HL-60 (cell line): ENCODE measurements at regions not wholly inside any gene's neighbourhood (a gene's known extent, or its start where the extent isn't known, plus 50 kb on each side); places are given as distances from the start of the nearest gene placed in this dataset.

Experiments used
- DNase-seq, 2 experiments: peaks; one replicate each; pipeline ENCODE4 v3.0.0-alpha.2; 2010 to 2020; ENCODE audit warnings: low read depth in 1 of 2, low spot score in 1 of 2
- H3K27ac ChIP-seq: fragments of 250-450 bp; sonication (Bioruptor Pico); replicated peaks from 2 replicates; pipeline ENCODE4 v1.5.1; 2020; ENCODE audit warnings: mild to moderate bottlenecking, moderate library complexity
- H3K27me3 ChIP-seq: fragments of 250-450 bp; sonication (Bioruptor Pico); 2 replicates; pipeline ENCODE4 v1.5.1; 2021; ENCODE audit warnings: mild to moderate bottlenecking, moderate library complexity; ENCODE audit not compliant: insufficient read depth, poor library complexity, severe bottlenecking
- H3K4me3 ChIP-seq: replicated peaks from 2 replicates; pipeline ENCODE4 v1.5.1; 2011; ENCODE audit warnings: mild to moderate bottlenecking, control low read depth, low read length; ENCODE audit not compliant: insufficient read depth
- CTCF ChIP-seq: IDR thresholded peaks from one replicate; pipeline ENCODE4 v1.5.1; 2011; ENCODE audit warnings: low read length, control low read depth, inconsistent platforms; ENCODE audit not compliant: insufficient read depth
- GABPA ChIP-seq: IDR thresholded peaks from 2 replicates; pipeline ENCODE4 v1.6.1; 2012; ENCODE audit warnings: low read depth
- POLR2AphosphoS5 ChIP-seq: IDR thresholded peaks from 2 replicates; pipeline ENCODE4 v1.6.1; 2012; ENCODE audit warnings: low read depth
- REST ChIP-seq: IDR thresholded peaks from 2 replicates; pipeline ENCODE4 v1.6.1; 2012; ENCODE audit warnings: low read depth; ENCODE audit not compliant: insufficient replicate concordance
- SPI1 ChIP-seq: IDR thresholded peaks from 2 replicates; pipeline ENCODE4 v1.6.1; 2012; ENCODE audit warnings: low read depth, mild to moderate bottlenecking, borderline replicate concordance

- no peak for DNase-seq
- H3K27me3 ChIP-seq = no peaks in the 10 kb centered on the region
- no peak overlapping the region for H3K27ac ChIP-seq
- no peak overlapping the region for H3K4me3 ChIP-seq
- TF ChIP-seq POLR2AphosphoS5 (no peak), GABPA (no peak), REST (no peak), SPI1 (no peak), CTCF (no peak)
These were observed 1024.9 kb downstream of the REEP3 start for GRCh38 chr10:64546073-64546472.

GRCh38 chr10:64547168-64547567 lies 1026.0 kb downstream of the REEP3 start:
- Histone ChIP-seq H3K27ac (no peak overlapping the region), H3K4me3 (no peak overlapping the region), H3K27me3 (no peaks in the 10 kb centered on the region)
- no peak for TF ChIP-seq POLR2AphosphoS5
- TF ChIP-seq REST = no peak
- TF ChIP-seq CTCF = no peak
- TF ChIP-seq GABPA = no peak
- no peak for TF ChIP-seq SPI1
- DNase-seq = no peak

GRCh38 chr10:64555666-64556065 lies 1034.5 kb downstream of the REEP3 start:
- H3K27me3 ChIP-seq = no peaks in the 10 kb centered on the region
- H3K4me3 ChIP-seq = no peak overlapping the region
- TF ChIP-seq POLR2AphosphoS5 (no peak), REST (no peak), CTCF (no peak), GABPA (no peak), SPI1 (no peak)
- no peak for DNase-seq
- no peak overlapping the region for H3K27ac ChIP-seq
